HK-2 (cell line): ENCODE measurements at regions not wholly inside any gene's neighbourhood (a gene's known extent, or its start where the extent isn't known, plus 50 kb on each side); places are given as distances from the start of the nearest gene placed in this dataset.

ENCODE experiments used
- DNase-seq: peaks from one replicate; pipeline ENCODE4 v3.0.0-alpha.2; 2018; ENCODE audit not compliant: unreplicated experiment

DNA sequence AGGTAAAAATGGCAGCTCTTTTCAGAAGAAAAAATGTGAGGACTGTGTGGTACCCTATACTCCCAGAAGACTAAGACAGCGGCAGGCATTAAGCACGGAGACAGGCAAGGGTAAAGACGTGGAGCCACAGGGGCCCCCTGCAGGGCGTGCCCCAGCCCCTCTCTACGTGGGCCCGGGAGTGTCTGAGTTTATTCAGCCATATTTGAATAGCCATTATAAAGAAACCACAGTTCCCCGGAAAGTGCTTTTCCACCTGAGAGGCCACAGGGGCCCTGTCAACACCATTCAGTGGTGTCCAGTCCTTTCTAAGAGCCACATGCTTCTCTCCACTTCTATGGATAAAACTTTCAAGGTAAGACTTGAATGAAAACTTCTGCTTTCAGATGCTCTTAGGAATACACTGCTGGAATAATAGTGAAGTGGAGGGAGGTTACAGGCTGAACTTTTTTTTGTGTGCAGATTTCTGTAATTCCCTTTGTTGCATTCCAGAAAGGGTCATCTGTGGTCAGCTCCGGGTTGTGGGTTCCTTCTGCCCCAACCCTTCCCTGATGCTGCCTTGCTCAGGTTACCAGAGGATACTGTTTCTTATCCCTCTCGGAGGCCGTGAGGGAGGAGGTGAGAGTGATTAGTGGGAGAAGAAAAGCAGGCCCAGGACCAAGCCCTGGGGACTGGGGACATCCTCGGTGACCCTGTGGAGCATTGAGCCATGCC lies 58.4 kb downstream of the SLC25A47 start:
- peak; percentile 14 for DNase-seq

DNA sequence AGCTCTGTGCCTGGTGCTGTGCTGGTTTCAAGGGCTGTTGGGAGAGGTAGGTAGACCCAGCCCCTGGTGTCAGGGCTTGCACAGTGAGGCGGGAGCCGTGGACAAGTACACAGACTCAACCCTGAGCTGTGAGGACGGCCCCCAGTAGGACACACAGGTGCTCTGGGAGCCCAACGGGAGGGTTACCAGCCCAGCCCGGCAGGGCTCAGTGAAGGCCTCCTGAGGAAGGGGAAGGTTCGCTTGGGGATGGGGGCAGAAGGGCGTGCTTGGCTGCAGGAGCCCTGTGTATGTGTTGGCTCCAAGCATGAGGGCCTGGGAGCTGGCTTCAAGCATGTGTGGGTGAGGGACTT lies 58.9 kb downstream of the SLC25A47 start:
- DNase-seq = no peak

DNA sequence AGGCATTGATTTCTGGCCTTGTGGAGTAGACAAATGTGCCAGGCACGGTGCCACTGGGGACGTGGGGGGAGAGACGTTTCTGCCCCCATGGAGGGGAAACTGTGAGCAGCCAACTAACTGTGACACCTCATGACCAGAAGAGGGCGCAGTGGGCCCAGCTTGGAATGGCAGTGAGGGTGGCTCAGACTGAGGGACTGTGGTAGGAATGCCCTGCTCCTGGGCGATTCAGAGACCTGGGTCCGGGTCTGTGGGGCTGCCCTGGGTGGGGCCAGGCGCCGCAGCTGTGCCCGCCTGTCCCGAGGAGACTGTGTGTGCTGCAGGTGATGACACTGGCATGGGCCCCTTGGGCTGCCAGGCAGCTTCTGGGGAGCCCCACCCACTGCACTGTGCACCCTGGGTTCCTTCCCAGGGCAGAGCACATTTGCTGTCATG lies 60.6 kb downstream of the SLC25A47 start:
- peak; percentile 66 for DNase-seq

DNA sequence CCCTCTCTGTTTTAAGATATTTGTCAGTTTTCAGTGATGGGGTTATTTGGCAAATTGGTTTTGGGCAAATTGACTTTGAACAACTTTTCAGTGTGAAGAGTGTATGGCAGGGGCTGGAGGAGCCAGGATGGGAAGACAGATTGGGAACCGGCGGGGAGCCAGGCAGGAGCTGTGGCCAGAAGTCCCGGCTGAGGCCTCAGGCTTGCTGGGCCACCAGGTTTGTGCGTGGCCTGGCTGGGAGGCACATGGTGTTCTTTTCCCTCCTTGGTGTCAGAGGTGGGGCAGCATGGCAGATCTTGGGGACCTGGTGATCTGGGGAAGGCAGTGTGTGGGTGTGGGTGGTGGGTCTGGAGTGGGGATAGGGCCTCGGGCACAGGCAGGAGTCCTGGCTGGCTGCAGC lies 61.1 kb downstream of the SLC25A47 start:
- no peak for DNase-seq

DNA sequence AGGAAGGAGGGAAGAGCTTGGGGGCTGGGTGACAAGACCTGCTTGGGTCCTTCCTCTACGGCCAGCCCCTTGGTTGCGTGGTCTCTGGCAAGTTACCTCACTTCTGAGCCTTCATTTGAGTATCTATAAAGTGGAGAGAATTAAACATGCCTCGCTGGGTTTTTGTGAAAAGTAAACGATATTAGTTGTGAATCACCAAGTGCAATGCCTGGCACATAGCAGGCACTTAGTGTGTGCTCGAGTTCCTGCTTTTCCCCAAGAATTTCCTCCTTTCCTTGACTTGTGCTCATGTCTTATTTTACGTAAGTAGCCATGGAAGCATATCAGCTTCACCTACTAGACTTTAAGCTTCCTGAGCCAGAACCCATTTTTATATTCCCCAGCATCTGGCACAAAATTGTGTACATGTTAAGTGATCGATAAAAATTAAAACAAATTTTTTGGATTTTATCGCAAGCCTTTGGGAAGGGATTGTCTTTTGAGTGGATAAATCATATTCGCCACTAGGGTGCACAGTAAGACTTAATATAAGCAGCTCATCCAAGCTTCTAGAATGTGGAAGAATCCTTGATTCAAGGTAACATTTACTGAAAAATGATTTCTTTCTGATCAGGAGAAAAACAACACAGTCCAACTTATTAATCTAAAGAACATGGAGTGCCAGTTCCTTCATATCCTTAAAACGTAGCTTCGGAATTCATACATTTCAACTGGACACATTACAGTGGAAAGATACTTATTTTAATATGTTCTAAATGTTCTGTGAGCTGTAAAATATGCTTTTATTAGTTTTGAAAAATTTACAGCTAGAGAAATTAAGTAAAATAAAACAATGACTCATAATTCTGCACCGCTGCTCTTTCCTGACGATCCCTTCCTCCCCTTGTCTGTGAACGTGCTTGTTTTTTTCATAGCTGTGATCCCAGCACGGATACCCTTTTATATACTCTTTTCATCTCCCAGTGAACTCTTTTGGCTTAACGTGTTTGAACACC lies 62.0 kb downstream of the SLC25A47 start:
- DNase-seq = no peak

DNA sequence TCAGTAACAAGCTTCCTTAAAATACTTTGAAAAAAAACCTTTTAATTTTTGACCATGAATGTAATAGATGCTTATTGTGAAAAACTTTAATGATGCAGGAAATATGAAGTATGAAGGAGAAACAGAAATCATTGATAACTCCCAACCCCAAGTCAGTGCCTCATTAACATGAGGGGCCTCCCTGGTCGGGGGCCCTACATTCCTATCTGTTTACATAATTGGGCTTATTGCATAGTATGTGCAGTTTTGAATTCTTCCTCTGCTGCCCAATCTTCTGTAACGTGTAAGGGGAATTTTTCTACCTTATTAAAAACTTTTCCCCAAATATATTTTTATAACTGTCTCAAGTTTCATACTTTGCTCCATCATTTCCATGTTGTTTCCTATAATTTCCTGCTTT lies 63.0 kb downstream of the SLC25A47 start:
- no peak for DNase-seq

DNA sequence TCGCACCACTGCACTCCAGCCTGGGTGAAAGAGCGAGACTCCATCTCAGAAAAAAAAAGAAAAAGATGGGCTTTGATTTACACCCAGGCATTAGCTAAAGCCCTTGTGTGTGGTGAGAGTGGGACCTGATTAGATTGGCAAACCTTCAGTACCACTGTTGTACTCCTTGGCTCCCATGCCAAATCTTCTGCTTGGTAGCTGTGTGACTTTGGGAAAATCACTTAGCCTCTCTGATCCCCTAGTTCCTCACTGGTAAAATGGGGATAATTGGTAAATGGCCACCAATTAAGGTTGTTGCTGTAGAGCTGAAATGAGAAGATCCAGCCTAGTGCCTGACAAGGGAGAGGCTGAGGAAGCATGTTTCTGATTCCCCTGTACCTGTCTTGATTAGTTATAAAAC lies 63.7 kb downstream of the SLC25A47 start:
- DNase-seq = no peak

DNA sequence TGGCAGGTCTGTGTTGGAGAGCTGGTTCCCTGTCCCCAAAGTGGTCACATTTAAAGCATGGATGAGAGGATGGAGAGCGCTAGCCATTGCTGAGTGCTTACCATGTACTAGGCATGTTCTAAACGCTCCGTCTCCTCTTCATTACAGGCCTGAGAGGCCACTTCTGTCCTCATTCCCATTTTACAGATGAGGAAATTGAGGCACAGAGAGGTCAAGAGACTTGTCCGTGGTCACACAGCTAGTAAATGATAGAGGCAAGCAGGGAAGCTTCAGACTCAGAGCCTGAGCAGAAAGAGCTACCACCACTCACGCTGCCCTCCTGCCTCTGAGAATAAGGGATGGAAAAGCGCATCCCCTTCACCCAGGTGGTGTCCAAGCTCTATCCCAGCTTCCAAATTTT lies 64.3 kb downstream of the SLC25A47 start:
- no peak for DNase-seq

DNA sequence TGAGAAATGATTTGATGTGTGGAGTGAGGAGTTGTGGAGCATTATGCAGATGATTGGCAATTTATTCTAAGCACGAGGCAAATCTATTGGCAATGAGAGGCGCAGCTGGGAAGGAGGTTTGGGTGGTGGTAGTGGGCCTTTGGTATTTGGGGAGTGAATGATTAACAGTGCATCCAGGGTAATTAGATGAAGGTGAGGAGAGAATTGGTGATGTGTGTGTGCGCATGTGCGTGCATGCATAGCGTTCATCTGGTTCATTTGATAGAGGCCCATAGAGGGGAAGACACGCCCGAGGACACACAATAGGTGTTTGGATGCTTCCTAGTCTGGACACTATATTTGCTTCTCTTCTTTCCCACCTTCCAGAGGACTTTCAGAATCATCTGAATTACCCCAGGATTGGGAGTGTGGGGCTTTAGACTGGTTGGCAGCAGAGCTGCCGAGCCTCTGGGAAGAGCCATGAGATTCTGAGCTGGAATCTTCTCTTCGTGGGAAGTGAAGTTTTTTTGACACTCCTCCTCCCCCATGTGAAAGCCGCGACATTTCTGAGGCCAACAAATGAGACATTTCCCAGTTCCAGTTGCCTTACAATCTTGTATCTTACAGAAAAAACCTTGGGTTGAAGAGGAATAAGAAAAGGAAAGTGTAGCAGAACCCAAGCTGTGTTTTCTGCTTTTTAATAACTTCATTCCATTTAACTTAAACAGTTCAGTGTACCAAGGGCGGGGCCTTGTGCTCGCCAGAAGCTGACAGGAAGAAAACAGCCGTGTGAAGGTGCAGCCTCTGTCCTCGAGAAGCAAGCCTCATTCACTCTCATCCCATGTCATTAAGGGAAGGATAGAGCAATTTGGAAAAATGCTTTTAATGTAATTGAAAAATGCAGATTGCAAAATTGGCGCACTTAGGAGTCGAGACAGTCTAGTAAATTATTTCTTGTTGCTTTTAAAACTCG lies 65.2 kb downstream of the SLC25A47 start:
- DNase-seq = no peak

DNA sequence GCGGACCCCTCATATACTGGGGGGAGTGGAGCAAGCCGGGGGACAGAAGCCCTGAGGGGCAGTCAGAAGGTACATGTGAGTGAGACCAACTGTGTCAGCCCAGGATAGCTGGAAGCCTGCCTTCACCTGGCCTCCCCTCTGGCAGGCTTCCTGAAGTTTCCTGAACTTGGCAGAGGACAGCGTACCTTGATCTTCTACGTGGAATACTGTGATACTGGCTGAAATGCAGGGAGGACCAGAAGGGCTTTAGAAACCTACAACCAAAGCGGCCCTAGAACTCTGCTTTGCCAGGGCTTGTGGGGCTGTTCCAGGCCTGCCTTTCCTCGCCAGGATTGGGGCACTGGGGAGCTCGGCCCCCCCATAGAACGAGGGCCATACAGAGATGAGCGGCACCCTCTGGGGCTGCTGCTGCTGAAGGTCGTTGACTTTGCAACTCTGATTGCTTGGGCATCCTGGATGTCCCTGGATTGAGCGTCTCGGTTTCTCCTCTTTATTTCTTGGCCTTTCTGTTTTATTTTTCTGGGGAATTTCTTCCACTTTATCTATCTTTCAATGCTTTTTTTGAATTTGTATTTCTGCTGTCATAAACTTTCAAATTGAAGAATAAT lies 66.5 kb downstream of the SLC25A47 start:
- no peak for DNase-seq

DNA sequence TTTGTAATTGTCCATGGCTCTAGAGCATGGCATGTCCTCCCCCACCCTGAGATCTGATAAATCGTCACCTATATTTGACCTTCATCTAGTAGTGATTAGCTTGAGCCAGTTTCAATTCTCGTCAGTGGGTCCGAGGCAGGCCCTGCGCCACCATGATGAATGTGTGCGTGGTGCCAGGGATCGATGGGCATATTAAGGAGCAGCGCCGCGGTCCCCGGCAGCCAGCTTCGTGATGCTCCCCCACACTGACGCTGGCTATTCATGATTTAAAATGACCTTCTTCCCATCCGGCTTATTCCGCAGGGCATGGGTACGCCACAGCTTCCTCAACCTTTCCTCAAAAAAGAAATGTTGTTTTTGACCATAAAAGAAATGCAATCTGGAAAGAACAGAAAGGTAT lies 68.0 kb downstream of the SLC25A47 start:
- no peak for DNase-seq

DNA sequence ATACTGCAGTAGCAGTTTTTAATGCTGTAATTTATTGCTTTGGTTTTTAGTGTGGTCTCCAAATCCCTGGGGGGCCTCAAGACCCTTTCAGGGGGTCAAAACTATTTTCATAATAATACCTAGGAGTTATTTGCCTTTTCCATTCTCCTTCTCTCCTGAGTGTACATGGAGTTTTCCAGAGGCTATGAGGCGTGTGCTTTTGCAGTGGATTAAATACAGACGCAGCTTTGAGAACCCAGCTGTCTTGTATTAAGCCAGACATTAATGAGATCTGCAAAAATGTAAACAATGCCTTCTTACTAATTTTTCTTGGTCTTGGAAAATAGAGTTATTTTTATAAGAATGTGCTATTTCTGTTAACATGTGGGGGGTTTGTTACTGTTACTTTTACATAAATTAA lies 68.6 kb downstream of the SLC25A47 start:
- DNase-seq = no peak

DNA sequence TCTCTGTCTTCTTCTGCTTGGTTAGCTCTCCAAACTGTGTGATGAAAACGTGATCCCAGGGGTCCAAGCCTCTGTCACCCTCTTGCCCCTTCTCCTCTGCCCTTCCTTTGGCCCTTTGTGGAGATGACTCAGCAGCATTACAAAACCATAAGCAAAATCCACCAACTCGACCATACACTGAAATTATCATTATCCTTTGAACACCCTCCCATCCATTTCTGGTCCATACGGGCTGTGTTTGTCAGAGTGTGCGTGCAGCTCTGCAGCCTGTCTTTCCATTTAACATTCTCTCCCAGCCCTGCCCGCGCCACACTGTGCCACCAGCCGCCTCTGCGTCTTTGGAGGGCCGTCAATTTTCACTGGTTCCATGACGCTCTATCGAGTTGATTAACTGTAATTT lies 69.2 kb downstream of the SLC25A47 start:
- no peak for DNase-seq

DNA sequence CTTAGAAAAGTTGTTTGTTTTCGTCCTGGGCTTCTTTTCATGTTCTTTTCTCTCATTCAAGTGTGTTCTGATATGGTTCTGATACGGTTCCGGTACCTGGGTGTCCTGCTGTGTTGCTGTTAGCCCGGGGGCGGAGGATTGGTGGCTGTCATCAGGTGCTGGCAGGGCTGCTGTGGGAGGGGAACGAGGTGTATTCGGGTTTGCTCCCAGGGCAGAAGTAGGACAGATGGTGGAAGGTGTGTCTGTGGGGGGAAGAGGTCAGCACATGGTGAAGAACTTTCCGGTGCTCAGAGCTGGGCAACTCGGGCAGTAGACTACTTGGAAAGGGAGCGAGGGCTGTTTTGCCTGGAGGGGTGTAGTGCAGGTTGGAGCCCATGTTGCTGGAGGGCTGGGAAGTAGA lies 70.2 kb downstream of the SLC25A47 start:
- no peak for DNase-seq

DNA sequence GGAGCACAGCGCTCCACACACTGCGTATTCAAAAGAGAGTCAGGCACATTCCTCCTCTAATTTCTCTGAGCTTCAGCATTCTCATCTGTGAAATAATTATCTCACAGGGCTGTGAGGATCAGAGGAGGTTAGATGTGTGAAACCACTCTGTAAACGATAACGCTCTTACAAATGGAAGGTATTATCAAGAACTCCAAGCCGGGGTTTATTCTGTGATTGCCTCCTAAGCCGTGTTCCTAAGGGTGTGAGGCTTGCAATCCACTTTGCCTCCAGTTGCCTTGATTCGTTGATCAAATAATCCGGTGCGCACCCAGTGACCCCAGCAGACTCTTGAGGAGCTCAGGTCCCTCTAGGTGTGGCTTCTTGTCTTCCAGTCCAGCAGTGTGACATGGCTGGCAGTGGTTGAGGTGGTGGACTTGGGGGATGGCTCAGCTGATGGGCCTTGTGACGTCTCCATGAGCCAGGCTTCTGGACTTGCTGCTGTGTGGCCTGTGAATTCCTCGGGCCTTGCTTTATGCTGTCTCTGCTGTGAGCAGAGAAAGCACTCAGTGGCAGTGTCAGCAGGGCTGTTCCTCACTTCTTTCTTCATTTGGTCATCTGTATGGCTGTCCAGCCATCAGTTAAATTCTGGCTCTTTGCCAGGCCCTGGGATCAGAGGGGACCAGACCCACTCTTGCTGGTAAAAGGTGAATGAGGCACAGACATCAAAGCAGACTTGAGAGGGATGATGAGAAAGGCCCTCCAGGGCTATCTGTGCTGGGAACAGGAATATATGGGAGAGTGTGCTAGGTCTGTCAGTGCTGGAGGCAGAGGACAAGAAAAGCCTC lies 71.0 kb downstream of the SLC25A47 start:
- no peak for DNase-seq

DNA sequence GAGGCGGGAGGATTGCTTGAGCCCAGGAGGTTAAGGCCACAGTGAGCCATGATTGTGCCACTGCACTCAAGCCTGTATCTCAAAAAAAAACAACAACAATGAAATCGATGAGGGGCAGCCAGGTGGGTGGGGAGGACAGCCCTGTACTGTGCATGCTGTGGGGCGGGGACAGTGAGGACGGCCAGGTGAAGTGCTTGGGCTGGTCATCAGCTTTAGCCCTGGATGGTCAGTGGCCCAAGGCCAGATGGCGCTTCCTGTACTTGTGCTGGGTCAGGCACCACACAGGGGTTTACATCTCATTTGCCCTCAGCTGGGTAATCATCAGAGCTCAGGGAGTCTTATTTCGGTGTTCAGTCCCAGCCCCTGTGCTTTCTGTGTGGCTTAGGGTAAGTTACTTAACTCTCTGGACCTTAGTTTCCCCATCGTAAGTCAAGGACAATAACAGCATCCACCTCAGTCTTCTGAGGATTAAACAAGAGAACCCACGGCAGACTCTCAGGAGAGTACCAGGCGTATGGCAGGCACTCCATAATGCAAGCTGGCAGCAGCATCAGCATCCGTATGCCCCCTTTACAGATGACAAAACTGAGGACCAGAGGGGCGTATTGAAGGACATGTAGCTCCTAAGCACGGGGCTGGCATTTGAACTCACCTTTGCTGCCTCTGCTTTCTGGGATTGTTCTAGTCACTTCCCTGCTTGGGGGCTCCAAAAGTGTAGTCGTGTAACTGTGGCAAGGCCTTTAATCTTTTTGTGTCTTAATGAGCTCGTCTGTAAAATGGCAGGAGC lies 71.9 kb downstream of the SLC25A47 start:
- no peak for DNase-seq

DNA sequence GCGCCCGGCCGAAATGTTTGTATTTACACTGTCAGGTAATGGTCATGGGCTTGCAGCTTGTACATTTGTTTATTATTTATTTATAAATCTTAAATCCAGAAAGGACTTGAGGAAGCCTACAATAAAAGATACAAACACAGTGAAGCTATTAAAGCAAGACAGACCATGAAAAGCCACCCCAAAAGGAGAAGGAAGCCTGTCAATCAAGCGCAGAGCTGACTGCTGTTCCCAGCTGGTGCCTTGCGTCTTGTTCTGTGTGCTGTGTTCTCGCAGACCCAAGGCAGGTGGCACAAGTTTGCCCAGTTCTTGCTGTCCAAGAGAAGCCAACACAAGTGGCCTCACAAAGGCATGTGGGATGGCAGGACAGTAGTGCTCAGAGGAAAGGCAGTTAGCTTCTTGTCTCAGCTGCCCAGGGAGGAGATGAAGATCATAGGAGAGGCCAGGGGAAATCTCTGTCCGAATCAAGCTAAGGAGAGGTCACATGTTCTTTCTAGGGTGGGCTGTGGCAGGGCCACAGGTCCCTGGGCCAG lies 73.2 kb downstream of the SLC25A47 start:
- DNase-seq = no peak

DNA sequence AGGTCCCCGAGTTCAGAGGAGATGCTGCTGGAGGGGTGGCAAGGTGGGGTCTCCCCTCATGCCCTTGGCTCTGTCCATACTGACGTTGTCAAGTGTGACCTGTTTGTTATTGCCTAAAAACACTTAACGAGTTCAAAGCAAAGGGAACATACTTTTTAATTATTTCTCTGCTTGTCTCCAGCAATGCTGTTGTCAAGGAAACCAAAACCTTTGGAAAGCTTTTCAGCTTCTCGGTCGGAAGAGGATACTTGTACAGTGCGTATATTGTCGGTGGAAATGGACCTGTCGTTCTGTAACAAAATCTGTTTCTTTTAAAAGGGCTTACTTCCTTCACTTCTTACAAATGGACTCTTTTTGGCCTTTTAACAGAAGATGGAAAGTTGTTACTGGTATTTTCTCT lies 73.9 kb downstream of the SLC25A47 start:
- no peak for DNase-seq

DNA sequence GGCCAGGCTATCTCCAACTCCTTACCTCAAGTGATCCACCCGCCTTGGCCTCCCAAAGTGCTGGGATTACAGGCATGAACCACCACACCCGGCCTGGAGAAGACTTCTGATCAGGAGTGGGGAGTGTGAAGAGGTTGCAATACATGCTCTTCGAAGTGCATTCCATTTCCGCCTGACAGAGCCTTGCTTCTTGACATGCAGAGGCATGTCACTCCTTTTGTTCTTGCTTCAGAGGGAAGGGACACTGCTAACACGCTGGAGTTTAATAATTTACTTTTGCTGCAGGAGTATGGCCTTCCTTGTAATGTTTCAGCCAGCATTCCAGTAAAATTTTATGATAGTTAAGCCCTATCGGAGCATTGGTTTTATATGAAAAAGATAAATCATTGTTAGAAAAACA lies 74.9 kb downstream of the SLC25A47 start:
- DNase-seq = no peak
